ENCODE measurements at regions not wholly inside any gene's neighbourhood (a gene's known extent, or its start where the extent isn't known, plus 50 kb on each side); places are given as distances from the start of the nearest gene placed in this dataset.

DNA sequence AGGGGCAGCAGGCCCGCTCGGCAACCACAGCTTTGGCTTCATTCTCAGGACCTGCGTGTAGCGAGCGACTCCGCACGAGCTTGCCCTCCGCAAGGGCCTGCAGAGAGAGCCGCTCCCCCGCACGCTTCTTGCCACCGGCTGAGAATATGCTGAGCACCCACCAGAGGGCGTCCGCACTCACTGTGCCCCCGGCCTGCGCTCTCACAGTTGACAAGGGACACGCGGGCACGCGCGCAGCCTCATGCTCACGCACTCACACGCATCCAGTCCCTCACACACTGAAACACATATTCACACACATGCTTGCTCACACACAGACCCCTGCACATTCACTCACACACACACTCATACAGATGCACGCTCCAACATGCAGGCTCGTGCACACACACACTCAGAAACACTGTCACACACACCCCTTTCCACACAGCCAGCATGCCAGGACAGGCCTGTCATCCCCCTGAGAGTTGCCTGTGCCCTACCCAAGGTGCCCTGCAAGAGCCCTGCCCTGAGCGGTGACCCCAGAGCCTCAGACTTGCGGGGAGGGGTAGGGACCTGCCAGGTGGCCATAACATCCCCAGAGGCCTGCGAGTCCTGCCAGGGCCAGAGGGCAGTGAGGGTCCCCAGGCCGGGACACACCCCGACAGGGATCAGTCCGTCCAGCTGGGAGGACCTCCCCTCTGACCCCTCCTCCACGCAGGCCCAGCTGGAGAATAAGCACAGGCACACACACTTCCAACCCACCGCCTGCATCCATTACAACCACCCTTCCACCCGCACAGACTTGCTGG is 174.1 kb downstream of the BMP7 start:
- no peak for TF ChIP-seq POLR2AphosphoS5 (IDR thresholded peaks at IDR 0.05)
- TF ChIP-seq, protein P1, sequence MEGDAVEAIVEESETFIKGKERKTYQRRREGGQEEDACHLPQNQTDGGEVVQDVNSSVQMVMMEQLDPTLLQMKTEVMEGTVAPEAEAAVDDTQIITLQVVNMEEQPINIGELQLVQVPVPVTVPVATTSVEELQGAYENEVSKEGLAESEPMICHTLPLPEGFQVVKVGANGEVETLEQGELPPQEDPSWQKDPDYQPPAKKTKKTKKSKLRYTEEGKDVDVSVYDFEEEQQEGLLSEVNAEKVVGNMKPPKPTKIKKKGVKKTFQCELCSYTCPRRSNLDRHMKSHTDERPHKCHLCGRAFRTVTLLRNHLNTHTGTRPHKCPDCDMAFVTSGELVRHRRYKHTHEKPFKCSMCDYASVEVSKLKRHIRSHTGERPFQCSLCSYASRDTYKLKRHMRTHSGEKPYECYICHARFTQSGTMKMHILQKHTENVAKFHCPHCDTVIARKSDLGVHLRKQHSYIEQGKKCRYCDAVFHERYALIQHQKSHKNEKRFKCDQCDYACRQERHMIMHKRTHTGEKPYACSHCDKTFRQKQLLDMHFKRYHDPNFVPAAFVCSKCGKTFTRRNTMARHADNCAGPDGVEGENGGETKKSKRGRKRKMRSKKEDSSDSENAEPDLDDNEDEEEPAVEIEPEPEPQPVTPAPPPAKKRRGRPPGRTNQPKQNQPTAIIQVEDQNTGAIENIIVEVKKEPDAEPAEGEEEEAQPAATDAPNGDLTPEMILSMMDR (IDR thresholded peaks at IDR 0.05): peak; percentile 46 to 80 (median 76)
- no peak for TF ChIP-seq POLR2A (IDR thresholded peaks at IDR 0.05)
